HepG2 (cell line): ENCODE measurements at regions not wholly inside any gene's neighbourhood (a gene's known extent, or its start where the extent isn't known, plus 50 kb on each side); places are given as distances from the start of the nearest gene placed in this dataset.

Source experiments
- ATAC-seq: fragments of 200-7000 bp; cut with Tn5 transposase; 3 replicates; pipeline ENCODE4 v1.9.1; 2020; ENCODE audit warnings: mild to moderate bottlenecking, moderate library complexity
- BruUV-seq: library from RNA; stranded (reverse); fragments of 400-500 nt; replicated peaks from 2 replicates; lab custom pipeline; 2021; lab: Mats Ljungman, UMichigan
- CTCF ChIA-PET: fragments of 300-600 bp; formaldehyde crosslinking; extraction: SDS; loops from one replicate; lab custom pipeline; 2021; ENCODE audit warnings: low total read pairs, inconsistent platforms, low intra/inter-chr PET ratio; lab: Yijun Ruan, JAX
- POLR2A ChIA-PET: fragments of 350-600 bp; sonication (Branson Sonifier 250); formaldehyde crosslinking; loops from one replicate; lab custom pipeline; 2020; ENCODE audit warnings: antibody characterized with exemption, inconsistent platforms; lab: Yijun Ruan, JAX
- DNase-seq: peaks from one replicate; pipeline ENCODE4 v3.0.0-alpha.2; 2015; ENCODE audit warnings: low spot score
- FAIRE-seq: peaks from 3 replicates; lab custom pipeline; 2011; peaks lifted over from hg19 to GRCh38; lab: Jason Lieb, UNC
- H2AFZ ChIP-seq: one replicate; pipeline ENCODE4 v1.6.1; 2011; ENCODE audit warnings: low read length, inconsistent platforms
- H3K27ac ChIP-seq: fragments of 300-600 bp; 3 replicates; pipeline ENCODE4 v1.8.0; 2011; ENCODE audit warnings: mixed run types, mild to moderate bottlenecking, mixed read lengths, low read length, inconsistent platforms; ENCODE audit not compliant: insufficient read depth; ENCODE audit errors: extremely low read length
- H3K27me3 ChIP-seq, 2 experiments: fragments of 200-600 bp in 1 of 2; 2 replicates in 1 of 2; 3 replicates in 1 of 2; pipeline versions ENCODE4 v1.6.0 to v1.8.0; 2011; ENCODE audit warnings: low read length in 2 of 2, mild to moderate bottlenecking in 2 of 2, moderate library complexity in 2 of 2, inconsistent platforms in 1 of 2; ENCODE audit not compliant: insufficient read depth in 2 of 2, control insufficient read depth in 1 of 2
- H3K36me3 ChIP-seq, 2 experiments: fragments of 200-600 bp in 1 of 2; replicated peaks in 1 of 2; 2 replicates in 1 of 2; 3 replicates in 1 of 2; pipeline versions ENCODE4 v1.5.1 to v1.8.0; 2011; ENCODE audit warnings: low read length in 2 of 2, inconsistent platforms in 1 of 2; ENCODE audit not compliant: insufficient read depth in 2 of 2, control insufficient read depth in 1 of 2
- H3K4me1 ChIP-seq: 2 replicates; pipeline ENCODE4 v1.5.1; 2012; ENCODE audit warnings: low read length, inconsistent platforms; ENCODE audit not compliant: insufficient read depth
- H3K4me2 ChIP-seq: 2 replicates; pipeline ENCODE4 v1.6.0; 2011; ENCODE audit warnings: low read depth, low read length, inconsistent platforms
- H3K4me3 ChIP-seq, 3 experiments: fragments of 200-600 bp in 1 of 3; sonication (generic), shearing (Covaris generic) in 1 of 3; replicated peaks in 1 of 3; 2 replicates each; pipeline ENCODE4 v1.5.1; 2011 to 2016; ENCODE audit warnings: low read length in 3 of 3, inconsistent platforms in 2 of 3, low read depth in 2 of 3, mild to moderate bottlenecking in 2 of 3, control low read depth in 1 of 3, mixed read lengths in 1 of 3; ENCODE audit not compliant: insufficient read depth in 1 of 3
- H3K79me2 ChIP-seq: one replicate; pipeline ENCODE4 v1.6.1; 2011; ENCODE audit warnings: low read length, inconsistent platforms; ENCODE audit not compliant: insufficient read depth
- H3K9ac ChIP-seq: 2 replicates; pipeline ENCODE4 v1.6.0; 2011; ENCODE audit warnings: mild to moderate bottlenecking, low read depth, low read length, inconsistent platforms; ENCODE audit not compliant: insufficient read depth
- H3K9me3 ChIP-seq: 2 replicates; pipeline ENCODE4 v1.5.1; 2012; ENCODE audit warnings: mild to moderate bottlenecking, low read length
- H4K20me1 ChIP-seq: 2 replicates; pipeline ENCODE4 v1.6.0; 2011; ENCODE audit warnings: inconsistent platforms, mild to moderate bottlenecking, low read length, moderate library complexity; ENCODE audit not compliant: insufficient read depth
- GLI4 ChIP-seq: sonication (generic); formaldehyde crosslinking; IDR thresholded peaks from 2 replicates; pipeline ENCODE4 v1.5.1; 2020; ENCODE audit warnings: missing genetic modification reagents, mild to moderate bottlenecking, moderate library complexity, borderline replicate concordance
- MAFG ChIP-seq: sonication (generic); formaldehyde crosslinking; IDR thresholded peaks from 2 replicates; pipeline ENCODE4 v1.5.1; 2020; ENCODE audit warnings: mild to moderate bottlenecking, missing genetic modification reagents
- MNT ChIP-seq: fragments of 450-650 bp; IDR thresholded peaks from 2 replicates; pipeline ENCODE4 v1.6.1; 2016
- ZGPAT ChIP-seq: IDR thresholded peaks from 2 replicates; pipeline ENCODE4 v1.6.1; 2016; ENCODE audit warnings: mild to moderate bottlenecking
- ZNF451 ChIP-seq: sonication (generic); formaldehyde crosslinking; IDR thresholded peaks from 2 replicates; pipeline ENCODE4 v1.5.0; 2020; ENCODE audit warnings: mild to moderate bottlenecking, missing genetic modification reagents
- ZNF609 ChIP-seq: sonication (generic); formaldehyde crosslinking; IDR thresholded peaks from 2 replicates; pipeline ENCODE4 v1.4.0; 2020; ENCODE audit warnings: mild to moderate bottlenecking, missing genetic modification reagents, borderline replicate concordance
- ZNF720 ChIP-seq: sonication (generic); formaldehyde crosslinking; IDR thresholded peaks from 2 replicates; pipeline ENCODE4 v1.4.0; 2020; ENCODE audit warnings: missing genetic modification reagents
- ZNF775 ChIP-seq: sonication (generic); formaldehyde crosslinking; IDR thresholded peaks from 2 replicates; pipeline ENCODE4 v1.4.0; 2020; ENCODE audit warnings: missing genetic modification reagents, mild to moderate bottlenecking, moderate library complexity, borderline replicate concordance
- ZSCAN25 ChIP-seq: sonication (generic); formaldehyde crosslinking; IDR thresholded peaks from 2 replicates; pipeline ENCODE4 v1.8.0; 2022; ENCODE audit warnings: mild to moderate bottlenecking, missing genetic modification reagents
- WGBS: methylation state at CpG from one replicate; pipeline ENCODE4 v1.1.6; 2017; ENCODE audit warnings: low lambda C conversion rate; 5-methylcytosine and 5-hydroxymethylcytosine counted together
- in situ Hi-C: cut with HindIII; loops from 2 replicates; pipeline ENCODE4 v1.10.0; 2017; ENCODE audit warnings: low pct_unique_long_range_greater_than_20kb; ENCODE audit not compliant: extremely low pct_ligation_motif_present
- intact Hi-C: fragments of 100-400 bp; cut with micrococcal nuclease; formaldehyde crosslinking; loops from one replicate; pipeline ENCODE4 v1.10.0; 2022; ENCODE audit not compliant: unreplicated experiment

GRCh38 chr6:135118134-135118730 lies 62.9 kb upstream of the MYB start (continued):
- no peak for TF ChIP-seq ZNF775

GRCh38 chr6:135117413-135117968 lies 62.9 kb upstream of the HBS1L start:
- ChIA-PET CTCF (no interaction called here), POLR2A (no interaction called here)
- H3K79me2 ChIP-seq: no peaks in the 10 kb centered on the region
- H2AFZ ChIP-seq: no peak overlapping the region
- H3K9me3 ChIP-seq: no peaks in the 10 kb centered on the region
- in situ Hi-C loops: no loop called here
- ATAC-seq (no peak), FAIRE-seq (no peak), DNase-seq (no peak)
- TF ChIP-seq ZSCAN25 (CRISPR knock-in tag) (no peak), ZNF720 (CRISPR knock-in tag) (no peak), ZNF451 (CRISPR knock-in tag) (no peak), MNT (no peak), ZNF609 (CRISPR knock-in tag) (no peak), GLI4 (no peak), ZGPAT (CRISPR knock-in tag) (no peak), MAFG (CRISPR knock-in tag) (no peak)
- H3K36me3 ChIP-seq: no peaks in the 10 kb centered on the region
- peaks cover 13% of the 10 kb centered on the region; the same call in 1 of the 2 replicates for H3K4me1 ChIP-seq
- H3K27ac ChIP-seq: no peak overlapping the region
- no peaks in the 10 kb centered on the region for H3K27me3 ChIP-seq
- H3K4me2 ChIP-seq: peak overlapping the region; percentile 22
- intact Hi-C loops: no loop called here
- WGBS: 2% methylated on average over 3 of the region's 3 CpGs
- H3K4me3 ChIP-seq: no peak overlapping the region
- H3K9ac ChIP-seq: no peak overlapping the region
- no peaks in the 10 kb centered on the region for H4K20me1 ChIP-seq
- BruUV-seq: no TSS peak
